HL-60 (cell line): ENCODE measurements at regions not wholly inside any gene's neighbourhood (a gene's known extent, or its start where the extent isn't known, plus 50 kb on each side); places are given as distances from the start of the nearest gene placed in this dataset.

Experiments used
- SPI1 ChIP-seq: IDR thresholded peaks from 2 replicates; pipeline ENCODE4 v1.6.1; 2012; ENCODE audit warnings: low read depth, mild to moderate bottlenecking, borderline replicate concordance
- TF ChIP-seq, protein P1 (sequence below): IDR thresholded peaks from one replicate; pipeline ENCODE4 v1.5.1; 2011; ENCODE audit warnings: low read length, control low read depth, inconsistent platforms; ENCODE audit not compliant: insufficient read depth

DNA sequence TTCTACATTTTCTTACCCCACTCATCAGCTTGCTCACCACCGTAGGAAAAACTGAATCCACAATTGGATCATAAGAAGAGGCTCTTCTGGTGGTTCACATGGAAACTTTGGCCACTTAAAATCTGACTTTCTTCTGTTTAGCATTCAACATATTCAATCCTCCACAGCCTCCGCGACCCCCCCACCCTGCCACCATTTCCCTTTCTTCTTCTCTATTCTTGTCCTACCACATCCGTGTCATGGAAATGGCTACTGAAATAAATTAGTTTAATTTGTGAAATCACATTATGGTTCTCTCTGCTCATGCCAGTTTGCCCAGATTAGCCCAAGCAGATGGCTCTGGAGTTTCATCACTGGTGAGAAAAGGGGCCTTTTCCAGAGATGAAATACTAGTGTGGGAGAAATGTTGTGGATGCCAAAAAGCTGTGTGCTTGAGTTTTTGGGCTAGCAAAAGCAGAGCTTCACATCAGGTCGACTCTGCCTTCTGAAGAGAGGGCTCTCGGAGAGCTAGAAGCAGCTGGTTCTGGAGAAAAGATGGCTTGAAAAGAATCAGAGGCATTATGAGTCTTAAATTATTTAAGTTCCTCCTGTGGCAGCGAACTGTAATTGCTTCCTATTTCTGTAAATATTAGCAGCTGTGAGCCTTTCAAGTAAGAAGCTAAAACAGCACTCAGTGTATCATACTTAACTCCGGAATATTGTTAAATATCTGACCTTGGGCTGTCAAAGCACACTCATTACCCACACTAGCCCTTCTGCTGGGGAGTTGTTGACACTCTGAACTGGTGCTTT, 107.1 kb downstream of the MAT2B start:
- TF ChIP-seq, protein P1, sequence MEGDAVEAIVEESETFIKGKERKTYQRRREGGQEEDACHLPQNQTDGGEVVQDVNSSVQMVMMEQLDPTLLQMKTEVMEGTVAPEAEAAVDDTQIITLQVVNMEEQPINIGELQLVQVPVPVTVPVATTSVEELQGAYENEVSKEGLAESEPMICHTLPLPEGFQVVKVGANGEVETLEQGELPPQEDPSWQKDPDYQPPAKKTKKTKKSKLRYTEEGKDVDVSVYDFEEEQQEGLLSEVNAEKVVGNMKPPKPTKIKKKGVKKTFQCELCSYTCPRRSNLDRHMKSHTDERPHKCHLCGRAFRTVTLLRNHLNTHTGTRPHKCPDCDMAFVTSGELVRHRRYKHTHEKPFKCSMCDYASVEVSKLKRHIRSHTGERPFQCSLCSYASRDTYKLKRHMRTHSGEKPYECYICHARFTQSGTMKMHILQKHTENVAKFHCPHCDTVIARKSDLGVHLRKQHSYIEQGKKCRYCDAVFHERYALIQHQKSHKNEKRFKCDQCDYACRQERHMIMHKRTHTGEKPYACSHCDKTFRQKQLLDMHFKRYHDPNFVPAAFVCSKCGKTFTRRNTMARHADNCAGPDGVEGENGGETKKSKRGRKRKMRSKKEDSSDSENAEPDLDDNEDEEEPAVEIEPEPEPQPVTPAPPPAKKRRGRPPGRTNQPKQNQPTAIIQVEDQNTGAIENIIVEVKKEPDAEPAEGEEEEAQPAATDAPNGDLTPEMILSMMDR: no peak
- TF ChIP-seq SPI1: no peak
